NCI-H187 (cell line): ENCODE measurements at regions not wholly inside any gene's neighbourhood (a gene's known extent, or its start where the extent isn't known, plus 50 kb on each side); places are given as distances from the start of the nearest gene placed in this dataset.

Experiments
- DNase-seq, 2 experiments: peaks; one replicate each; lab custom pipeline; 2025; lab: John Stamatoyannopoulos, UW

DNA sequence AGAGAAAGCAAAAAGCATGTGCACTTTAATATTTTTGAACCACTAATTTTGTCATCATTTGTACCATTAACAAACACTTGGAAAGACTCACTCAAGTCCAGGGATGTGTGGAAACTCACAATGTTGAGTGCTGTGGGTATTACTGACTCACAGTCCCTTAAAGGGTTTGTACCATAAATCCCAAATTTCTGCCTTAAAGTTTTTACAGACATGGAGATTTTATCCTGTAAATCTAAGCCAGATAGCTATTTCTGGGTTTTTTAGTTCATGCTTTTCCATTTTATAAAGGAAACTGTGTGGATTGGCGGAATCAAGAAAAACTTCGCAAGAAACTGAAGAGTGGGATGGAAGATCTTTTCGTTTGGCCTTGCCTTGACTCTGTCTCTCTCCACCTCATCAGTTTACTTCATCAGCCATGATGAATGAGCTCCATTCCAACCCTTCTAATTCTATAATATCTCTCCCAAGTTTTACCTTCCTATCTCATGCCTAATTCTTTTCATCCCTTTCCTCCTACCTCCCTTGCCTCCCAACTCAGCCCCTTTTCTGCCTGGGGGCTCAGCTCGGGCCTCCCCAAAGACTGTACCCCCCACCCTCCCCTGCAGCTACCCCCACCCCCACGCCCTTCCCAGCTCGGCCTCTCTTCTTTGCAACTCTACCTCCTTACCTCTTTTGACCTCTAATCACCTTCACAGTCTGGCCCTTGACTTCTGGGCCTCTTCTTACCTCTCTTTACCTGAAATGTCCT is 218.5 kb upstream of the MKLN1 start:
- DNase-seq, result no peak

DNA sequence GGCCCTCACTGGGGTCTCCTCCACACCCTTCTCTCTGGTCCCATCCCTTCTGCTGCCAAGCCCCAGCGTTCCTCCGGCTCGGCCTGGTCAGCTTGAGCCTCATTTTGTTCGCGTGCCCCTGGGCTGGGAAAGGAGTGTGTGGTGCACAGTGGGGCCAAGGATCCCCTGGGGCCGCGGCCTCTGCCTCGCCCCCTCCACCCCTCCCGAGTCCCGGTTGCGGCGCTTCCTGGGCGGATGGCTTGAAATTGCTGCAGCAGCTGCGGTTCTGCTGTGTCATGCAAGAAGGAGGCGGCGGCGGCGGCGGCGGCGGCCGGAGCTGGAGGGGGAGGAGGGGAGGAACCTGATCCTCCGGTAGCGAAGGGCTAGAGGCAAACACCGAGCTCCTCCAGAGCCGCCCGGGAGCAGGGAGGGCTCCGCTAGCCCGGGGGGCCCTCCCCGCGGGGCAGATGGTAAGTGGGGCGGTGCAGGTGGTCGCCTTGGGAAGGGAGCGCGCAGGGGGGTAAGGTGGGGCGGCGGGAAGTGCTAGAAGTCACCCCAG is 217.8 kb upstream of the MKLN1 start:
- peak; percentile 29 to 58 for DNase-seq

GRCh38 chr7:131110297-131111080 is 217.2 kb upstream of the MKLN1 start:
- DNase-seq, result no peak

DNA sequence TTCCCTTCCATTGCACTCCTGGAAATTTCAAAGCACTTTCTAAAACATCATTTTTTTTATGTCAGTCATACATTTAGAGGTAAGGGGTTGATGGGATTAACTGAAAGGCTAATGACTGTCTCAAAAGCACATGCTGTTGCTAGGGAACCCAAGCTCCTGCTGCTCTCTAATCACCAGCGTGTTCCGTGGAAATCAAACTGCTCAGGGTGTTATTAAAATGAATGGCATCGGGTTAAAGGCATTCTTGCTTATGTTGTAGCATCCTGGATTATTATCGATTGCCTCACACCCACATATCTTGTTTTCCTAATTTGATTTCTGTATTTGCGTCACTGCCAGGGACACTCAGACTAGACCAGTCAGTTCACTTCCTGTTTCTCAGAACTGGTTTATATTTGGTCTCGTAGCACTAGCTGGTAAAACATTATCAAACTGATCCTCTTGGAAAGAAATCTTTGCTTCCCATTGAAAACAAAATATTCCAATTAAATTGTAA is 216.5 kb upstream of the MKLN1 start:
- DNase-seq, result no peak

- no peak for DNase-seq
These were observed 215.9 kb upstream of the MKLN1 start for GRCh38 chr7:131111792-131112191.

- no peak for DNase-seq
These were observed 215.2 kb upstream of the MKLN1 start for GRCh38 chr7:131112431-131112830.

GRCh38 chr7:131115340-131115739 is 212.3 kb upstream of the MKLN1 start:
- DNase-seq, result no peak

GRCh38 chr7:131117439-131117838 is 210.2 kb upstream of the MKLN1 start:
- no peak for DNase-seq

GRCh38 chr7:131119381-131119780 is 208.3 kb upstream of the MKLN1 start:
- no peak for DNase-seq

GRCh38 chr7:131122394-131122793 is 205.3 kb upstream of the MKLN1 start:
- no peak for DNase-seq

GRCh38 chr7:131124001-131124629 is 203.6 kb upstream of the MKLN1 start:
- DNase-seq, result no peak

DNA sequence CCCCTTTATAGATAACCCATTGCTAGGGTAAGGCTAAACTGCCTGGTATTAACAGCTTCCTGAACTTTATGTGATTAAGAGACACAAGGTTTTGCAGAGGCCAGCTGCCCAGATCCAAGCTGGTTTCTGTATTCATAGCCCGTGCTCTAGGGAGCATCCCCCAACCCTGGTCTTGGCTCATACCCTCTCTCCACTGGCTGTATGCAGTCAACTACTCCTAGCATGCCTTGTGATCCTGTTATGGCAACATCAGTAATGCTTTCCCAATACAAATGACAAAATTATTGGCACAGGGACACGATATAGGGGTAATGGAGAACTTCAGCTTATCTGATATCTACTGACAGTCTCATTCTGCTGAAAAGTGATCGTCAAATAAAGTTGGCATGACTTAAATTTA is 202.8 kb upstream of the MKLN1 start:
- no peak for DNase-seq

- no peak for DNase-seq
These were observed 197.4 kb upstream of the MKLN1 start for GRCh38 chr7:131130324-131130723.

GRCh38 chr7:131131012-131131745 is 196.5 kb upstream of the MKLN1 start:
- no peak for DNase-seq

- no peak for DNase-seq
These were observed 195.8 kb upstream of the MKLN1 start for GRCh38 chr7:131131746-131132431.

GRCh38 chr7:131139462-131139861 is 188.2 kb upstream of the MKLN1 start:
- no peak for DNase-seq

GRCh38 chr7:131141443-131141967 is 186.2 kb upstream of the MKLN1 start:
- no peak for DNase-seq

- DNase-seq, result no peak
These were observed 183.8 kb upstream of the MKLN1 start for GRCh38 chr7:131143869-131144268.

GRCh38 chr7:131145026-131145425 is 182.7 kb upstream of the MKLN1 start:
- no peak for DNase-seq

GRCh38 chr7:131145770-131146169 is 181.9 kb upstream of the MKLN1 start:
- DNase-seq, result no peak

DNA sequence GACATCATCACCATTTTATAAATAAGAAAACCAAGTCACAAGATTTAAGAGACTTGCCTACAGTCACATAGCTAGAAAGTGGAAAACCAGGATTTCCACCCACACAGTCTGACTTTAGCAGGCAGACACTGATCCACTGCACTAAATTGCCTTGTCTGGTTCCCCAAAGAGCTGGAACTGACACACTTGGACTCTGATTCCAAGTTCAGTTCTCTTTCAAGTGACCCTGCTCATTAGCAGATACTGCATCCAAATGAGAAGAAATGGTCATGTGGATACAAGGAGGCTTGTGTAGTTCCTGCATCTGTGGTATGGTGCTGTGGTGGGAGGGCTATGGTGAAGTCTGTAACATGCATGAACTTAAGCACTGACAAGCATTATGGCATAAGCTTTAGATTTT is 180.1 kb upstream of the MKLN1 start:
- no peak for DNase-seq
